ENCODE measurements at regions not wholly inside any gene's neighbourhood (a gene's known extent, or its start where the extent isn't known, plus 50 kb on each side); places are given as distances from the start of the nearest gene placed in this dataset.

DNA sequence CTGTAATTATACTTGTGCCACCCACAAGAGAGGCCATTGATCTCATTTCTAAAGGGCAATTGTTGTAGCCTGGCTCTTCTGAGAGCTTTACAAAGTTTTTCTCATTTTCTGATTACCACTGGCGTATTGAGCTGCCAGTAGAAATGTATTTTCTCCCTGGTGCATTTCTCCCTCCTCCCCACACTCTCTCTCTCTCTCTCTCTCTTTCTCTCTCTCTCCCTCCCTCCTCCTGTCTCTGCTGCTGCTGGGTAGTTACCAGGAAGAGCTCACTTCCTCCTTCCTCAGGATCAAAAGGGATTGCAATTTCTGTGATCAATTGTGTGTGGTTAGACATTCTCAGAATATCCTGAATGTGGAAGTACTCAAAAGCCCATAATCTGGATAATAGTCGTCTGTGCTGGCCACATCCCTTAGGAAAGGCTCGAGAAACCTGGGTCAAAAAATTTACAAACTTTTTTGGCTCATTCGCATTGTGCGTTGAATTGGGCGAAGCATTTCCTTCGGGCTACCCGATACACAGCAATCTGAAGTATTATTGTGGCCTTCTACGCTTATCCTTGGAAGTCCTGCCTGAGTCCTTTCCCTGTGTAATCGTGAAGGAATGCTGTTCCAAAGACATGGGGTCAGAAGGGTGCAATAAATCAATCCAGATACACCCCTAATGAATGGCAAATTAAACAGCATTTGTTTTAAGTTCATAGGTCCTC is 254.8 kb downstream of the MSRB3 start:
- no peaks in the 10 kb centered on the region for H3K27me3 ChIP-seq
- intact Hi-C loops (cut with DNase I; ENCODE audit: low total_unique reads) (no loop called here), in situ Hi-C loops (cut with MboI; ENCODE audit: low pct_ligation_motif_present in 1 of 4, low pct_unique_long_range_greater_than_20kb in 1 of 4, low sequenced_read_pairs in 3 of 4) (no loop called here)
- H3K27ac ChIP-seq = no peak overlapping the region
- no peaks in the 10 kb centered on the region for H3K4me1 ChIP-seq
- TF ChIP-seq POLR2A (IDR thresholded peaks at IDR 0.05) = no peak
- TF ChIP-seq, protein P1, sequence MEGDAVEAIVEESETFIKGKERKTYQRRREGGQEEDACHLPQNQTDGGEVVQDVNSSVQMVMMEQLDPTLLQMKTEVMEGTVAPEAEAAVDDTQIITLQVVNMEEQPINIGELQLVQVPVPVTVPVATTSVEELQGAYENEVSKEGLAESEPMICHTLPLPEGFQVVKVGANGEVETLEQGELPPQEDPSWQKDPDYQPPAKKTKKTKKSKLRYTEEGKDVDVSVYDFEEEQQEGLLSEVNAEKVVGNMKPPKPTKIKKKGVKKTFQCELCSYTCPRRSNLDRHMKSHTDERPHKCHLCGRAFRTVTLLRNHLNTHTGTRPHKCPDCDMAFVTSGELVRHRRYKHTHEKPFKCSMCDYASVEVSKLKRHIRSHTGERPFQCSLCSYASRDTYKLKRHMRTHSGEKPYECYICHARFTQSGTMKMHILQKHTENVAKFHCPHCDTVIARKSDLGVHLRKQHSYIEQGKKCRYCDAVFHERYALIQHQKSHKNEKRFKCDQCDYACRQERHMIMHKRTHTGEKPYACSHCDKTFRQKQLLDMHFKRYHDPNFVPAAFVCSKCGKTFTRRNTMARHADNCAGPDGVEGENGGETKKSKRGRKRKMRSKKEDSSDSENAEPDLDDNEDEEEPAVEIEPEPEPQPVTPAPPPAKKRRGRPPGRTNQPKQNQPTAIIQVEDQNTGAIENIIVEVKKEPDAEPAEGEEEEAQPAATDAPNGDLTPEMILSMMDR (IDR thresholded peaks at IDR 0.05) = no peak
- TF ChIP-seq EP300 (IDR thresholded peaks at IDR 0.05; ENCODE audit: low read depth) = no peak
- no peak for TF ChIP-seq POLR2AphosphoS5 (IDR thresholded peaks at IDR 0.05)
- H3K9me3 ChIP-seq = no peaks in the 10 kb centered on the region
- no peak for DNase-seq
- H3K4me3 ChIP-seq = no peak overlapping the region
- 79% methylated on average over 10 of the region's 10 CpGs; no CpG with 5 or more reads in 1 of the 2 donors for WGBS, 2 donors (ENCODE audit: low coverage in 1 of 2)
- no peaks in the 10 kb centered on the region for H3K36me3 ChIP-seq

DNA sequence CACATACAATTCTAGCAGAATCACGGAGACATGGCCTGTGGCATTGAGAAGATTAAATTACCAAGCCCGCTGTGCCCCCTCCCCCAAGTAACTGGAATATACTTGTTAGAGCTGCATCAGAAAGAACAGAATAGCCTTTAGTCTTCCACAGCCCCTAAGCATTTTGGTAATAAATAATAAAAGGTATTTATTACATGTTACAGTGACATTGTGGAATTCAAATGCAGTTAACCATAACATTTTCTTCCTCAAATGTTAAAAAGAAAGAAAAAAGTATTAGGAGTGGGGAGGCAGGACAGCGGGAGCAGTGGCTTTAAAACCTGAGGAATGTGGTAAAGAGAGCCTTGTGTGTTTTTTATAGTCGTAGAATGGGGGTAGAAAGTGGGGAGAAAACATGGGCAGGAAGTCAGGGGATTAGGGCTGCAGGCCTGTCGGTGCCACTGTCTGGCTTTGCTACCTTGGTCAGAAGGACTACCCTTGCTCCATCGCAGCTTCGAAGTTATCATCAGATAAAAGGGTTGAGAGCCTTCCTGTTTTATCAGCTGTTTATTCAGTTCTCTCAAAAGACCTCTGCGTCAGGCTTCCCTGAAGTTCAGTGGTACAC is 255.9 kb downstream of the MSRB3 start:
- DNase-seq = no peak
- no peaks in the 10 kb centered on the region for H3K27me3 ChIP-seq
- no peaks in the 10 kb centered on the region for H3K36me3 ChIP-seq
- 79 to 82% methylated on average over 8 of the region's 8 CpGs for WGBS, 2 donors (ENCODE audit: low coverage in 1 of 2)
- intact Hi-C loops (cut with DNase I; ENCODE audit: low total_unique reads) = no loop called here
- no peak overlapping the region for H3K27ac ChIP-seq
- TF ChIP-seq POLR2A (IDR thresholded peaks at IDR 0.05) = no peak
- TF ChIP-seq, protein P1 (IDR thresholded peaks at IDR 0.05) = no peak
- no peak for TF ChIP-seq POLR2AphosphoS5 (IDR thresholded peaks at IDR 0.05)
- no peak for TF ChIP-seq EP300 (IDR thresholded peaks at IDR 0.05; ENCODE audit: low read depth)
- H3K4me1 ChIP-seq = no peaks in the 10 kb centered on the region
- H3K9me3 ChIP-seq = no peaks in the 10 kb centered on the region
- in situ Hi-C loops (cut with MboI; ENCODE audit: low pct_ligation_motif_present in 1 of 4, low pct_unique_long_range_greater_than_20kb in 1 of 4, low sequenced_read_pairs in 3 of 4) = no loop called here
- no peak overlapping the region for H3K4me3 ChIP-seq

DNA sequence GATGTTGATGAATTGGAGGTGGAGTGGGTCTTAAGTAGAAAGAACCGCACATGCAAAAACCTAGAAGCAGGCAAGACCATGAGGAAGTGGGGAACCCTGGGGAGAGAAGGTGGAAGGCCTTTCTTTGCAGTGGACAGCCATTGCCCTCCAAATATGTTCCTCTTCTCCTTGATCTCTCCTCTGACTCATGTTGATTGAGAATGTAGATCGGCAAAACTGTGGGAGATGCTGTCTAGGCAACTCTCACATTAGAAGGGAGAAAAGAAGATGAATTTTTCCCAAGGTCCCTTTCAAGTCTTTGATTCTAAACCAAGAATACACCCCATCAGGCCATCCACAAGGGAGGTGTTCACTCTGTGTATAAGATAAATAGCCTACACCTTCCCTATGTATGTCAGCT is 257.5 kb downstream of the MSRB3 start:
- in situ Hi-C loops (cut with MboI; ENCODE audit: low pct_ligation_motif_present in 1 of 4, low pct_unique_long_range_greater_than_20kb in 1 of 4, low sequenced_read_pairs in 3 of 4) = no loop called here

GRCh38 chr12:65536351-65536750 is 257.9 kb downstream of the MSRB3 start:
- Histone ChIP-seq H3K4me1 (no peaks in the 10 kb centered on the region), H3K9me3 (peaks cover 10 to 13% of the 10 kb centered on the region in 2 donors), H3K4me3 (no peak overlapping the region), H3K36me3 (no peaks in the 10 kb centered on the region), H3K27me3 (no peaks in the 10 kb centered on the region), H3K27ac (peak overlapping the region in 2 of 4 donors; percentile 20 to 38)
- in situ Hi-C loops (cut with MboI; ENCODE audit: low pct_ligation_motif_present in 1 of 4, low pct_unique_long_range_greater_than_20kb in 1 of 4, low sequenced_read_pairs in 3 of 4) = no loop called here
- TF ChIP-seq EP300 (IDR thresholded peaks at IDR 0.05; ENCODE audit: low read depth) (no peak), POLR2A (IDR thresholded peaks at IDR 0.05) (no peak), POLR2AphosphoS5 (IDR thresholded peaks at IDR 0.05) (no peak)
- TF ChIP-seq, protein P1 (IDR thresholded peaks at IDR 0.05) = no peak
- WGBS, 2 donors (ENCODE audit: low coverage in 1 of 2) = 56 to 80% methylated on average over 1 to 3 of the region's 3 CpGs
- no peak for DNase-seq
- intact Hi-C loops (cut with DNase I; ENCODE audit: low total_unique reads) = no loop called here

More for the DNA sequence above, 257.5 kb downstream of the MSRB3 start:
- Histone ChIP-seq H3K27ac (no peak overlapping the region), H3K27me3 (no peaks in the 10 kb centered on the region), H3K4me3 (no peak overlapping the region), H3K4me1 (no peaks in the 10 kb centered on the region), H3K9me3 (peaks cover 10 to 13% of the 10 kb centered on the region in 2 donors), H3K36me3 (no peaks in the 10 kb centered on the region)
- intact Hi-C loops (cut with DNase I; ENCODE audit: low total_unique reads) = no loop called here
- DNase-seq = no peak
- TF ChIP-seq POLR2AphosphoS5 (IDR thresholded peaks at IDR 0.05) = no peak
- WGBS, 2 donors (ENCODE audit: low coverage in 1 of 2) = 92 to 93% methylated on average over 2 of the region's 2 CpGs

All from transverse colon (tissue), 4 donors.